ENCODE measurements at regions not wholly inside any gene's neighbourhood (a gene's known extent, or its start where the extent isn't known, plus 50 kb on each side); places are given as distances from the start of the nearest gene placed in this dataset.

- DNase-seq (ENCODE audit: low spot score) (no peak), ATAC-seq (no peak)
These were observed 157.9 kb upstream of the HES1 start for GRCh38 chr3:193978030-193978429.

- ATAC-seq (no peak), DNase-seq (ENCODE audit: low spot score) (no peak)
These were observed 157.5 kb upstream of the HES1 start for GRCh38 chr3:193978486-193978885.

GRCh38 chr3:193980326-193980725, 155.6 kb upstream of the HES1 start:
- DNase-seq (ENCODE audit: low spot score) (no peak), ATAC-seq (no peak)

GRCh38 chr3:193980905-193981304, 155.0 kb upstream of the HES1 start:
- DNase-seq (ENCODE audit: low spot score) (no peak), ATAC-seq (no peak)

GRCh38 chr3:193981504-193981903, 154.4 kb upstream of the HES1 start:
- DNase-seq (ENCODE audit: low spot score) (no peak), ATAC-seq (no peak)

GRCh38 chr3:193982258-193982659, 153.7 kb upstream of the HES1 start:
- peak; percentile 13 for ATAC-seq
- DNase-seq (ENCODE audit: low spot score) = no peak

- DNase-seq (ENCODE audit: low spot score) (no peak), ATAC-seq (peak; percentile 28)
These were observed 151.8 kb upstream of the HES1 start for GRCh38 chr3:193983846-193984818.

GRCh38 chr3:193984876-193985275, 151.1 kb upstream of the HES1 start:
- ATAC-seq = no peak
- no peak for DNase-seq (ENCODE audit: low spot score)

- no peak for ATAC-seq
- DNase-seq (ENCODE audit: low spot score) = no peak
These were observed 148.8 kb upstream of the HES1 start for GRCh38 chr3:193987186-193987585.

- DNase-seq (ENCODE audit: low spot score) (no peak), ATAC-seq (no peak)
These were observed 146.8 kb upstream of the HES1 start for GRCh38 chr3:193989186-193989585.

GRCh38 chr3:193991666-193992424, 144.1 kb upstream of the HES1 start:
- DNase-seq (ENCODE audit: low spot score) (no peak), ATAC-seq (no peak)

GRCh38 chr3:193992425-193993037, 143.4 kb upstream of the HES1 start:
- DNase-seq (ENCODE audit: low spot score) (no peak), ATAC-seq (no peak)

- ATAC-seq (no peak), DNase-seq (ENCODE audit: low spot score) (no peak)
These were observed 139.7 kb upstream of the HES1 start for GRCh38 chr3:193996221-193996620.

- ATAC-seq = no peak
- no peak for DNase-seq (ENCODE audit: low spot score)
These were observed 139.3 kb upstream of the HES1 start for GRCh38 chr3:193996641-193997089.

GRCh38 chr3:193997228-193998122, 138.5 kb upstream of the HES1 start:
- DNase-seq (ENCODE audit: low spot score) (no peak), ATAC-seq (no peak)

- ATAC-seq = no peak
- DNase-seq (ENCODE audit: low spot score) = no peak
These were observed 137.9 kb upstream of the HES1 start for GRCh38 chr3:193998123-193998448.

GRCh38 chr3:193998628-193999195, 137.2 kb upstream of the HES1 start:
- ATAC-seq (no peak), DNase-seq (ENCODE audit: low spot score) (no peak)

GRCh38 chr3:194000100-194000499, 135.8 kb upstream of the HES1 start:
- ATAC-seq (no peak), DNase-seq (ENCODE audit: low spot score) (no peak)

GRCh38 chr3:194000712-194001111, 135.2 kb upstream of the HES1 start:
- no peak for ATAC-seq

GRCh38 chr3:194001728-194002459, 134.1 kb upstream of the HES1 start:
- ATAC-seq (no peak), DNase-seq (ENCODE audit: low spot score) (no peak)

More at GRCh38 chr3:194000712-194001111, 135.2 kb upstream of the HES1 start:
- DNase-seq (ENCODE audit: low spot score) = no peak
